Parathyroid adenoma (tissue), 2 donors: ENCODE measurements at regions not wholly inside any gene's neighbourhood (a gene's known extent, or its start where the extent isn't known, plus 50 kb on each side); places are given as distances from the start of the nearest gene placed in this dataset.
"Not testable (repeated sequence)": the region's sequence is repeated elsewhere in the genome, so short reads cannot be mapped to it uniquely, and the experiment has no call there.

Source experiments
- H2AFZ ChIP-seq: fragments of 300-600 bp; sonication (generic); one replicate; pipeline ENCODE4 v1.7.0; 2017; ENCODE audit warnings: antibody characterized with exemption, mild to moderate bottlenecking
- H3K27ac ChIP-seq: fragments of 300-600 bp; sonication (generic); one replicate; pipeline ENCODE4 v1.7.0; 2017
- H3K27me3 ChIP-seq: fragments of 300-600 bp; sonication (generic); one replicate; pipeline ENCODE4 v1.7.0; 2017; ENCODE audit warnings: low read length; ENCODE audit not compliant: control insufficient read depth, insufficient read depth
- H3K36me3 ChIP-seq: fragments of 300-600 bp; sonication (generic); one replicate; pipeline ENCODE4 v1.7.0; 2017; ENCODE audit warnings: low read length; ENCODE audit not compliant: control insufficient read depth, insufficient read depth
- H3K4me1 ChIP-seq: fragments of 300-600 bp; sonication (generic); one replicate; pipeline ENCODE4 v1.7.0; 2017; ENCODE audit warnings: control low read depth
- H3K4me2 ChIP-seq: fragments of 300-600 bp; sonication (generic); one replicate; pipeline ENCODE4 v1.7.0; 2017; ENCODE audit warnings: low read length
- H3K4me3 ChIP-seq: fragments of 300-600 bp; sonication (generic); one replicate; pipeline ENCODE4 v1.7.0; 2017; ENCODE audit warnings: low read depth, low read length
- H3K79me2 ChIP-seq: fragments of 300-600 bp; sonication (generic); one replicate; pipeline ENCODE4 v1.7.0; 2017; ENCODE audit warnings: control low read depth
- H3K9ac ChIP-seq: fragments of 300-600 bp; sonication (generic); one replicate; pipeline ENCODE4 v1.7.0; 2017; ENCODE audit warnings: mild to moderate bottlenecking
- H3K9me3 ChIP-seq: fragments of 300-600 bp; sonication (generic); one replicate; pipeline ENCODE4 v1.7.0; 2017; ENCODE audit warnings: low read length; ENCODE audit not compliant: control insufficient read depth
- CTCF ChIP-seq: fragments of 300-600 bp; sonication (generic); IDR thresholded peaks from one replicate; pipeline ENCODE4 v1.7.0; 2017; ENCODE audit warnings: antibody characterized with exemption, mild to moderate bottlenecking
- donor health status: primary hyperparathyroidism.

GRCh38 chr6:140445474-140446004 lies 1071.1 kb upstream of the CITED2 start:
- Histone ChIP-seq H3K27me3 (no peaks in the 10 kb centered on the region), H3K4me2 (no peak overlapping the region), H3K4me3 (no peak overlapping the region), H3K9ac (no peak overlapping the region), H3K79me2 (no peaks in the 10 kb centered on the region), H2AFZ (peak overlapping the region; percentile 30), H3K27ac (no peak overlapping the region), H3K36me3 (no peaks in the 10 kb centered on the region), H3K4me1 (peaks cover 4% of the 10 kb centered on the region), H3K9me3 (no peaks in the 10 kb centered on the region)
- TF ChIP-seq CTCF: no peak

DNA sequence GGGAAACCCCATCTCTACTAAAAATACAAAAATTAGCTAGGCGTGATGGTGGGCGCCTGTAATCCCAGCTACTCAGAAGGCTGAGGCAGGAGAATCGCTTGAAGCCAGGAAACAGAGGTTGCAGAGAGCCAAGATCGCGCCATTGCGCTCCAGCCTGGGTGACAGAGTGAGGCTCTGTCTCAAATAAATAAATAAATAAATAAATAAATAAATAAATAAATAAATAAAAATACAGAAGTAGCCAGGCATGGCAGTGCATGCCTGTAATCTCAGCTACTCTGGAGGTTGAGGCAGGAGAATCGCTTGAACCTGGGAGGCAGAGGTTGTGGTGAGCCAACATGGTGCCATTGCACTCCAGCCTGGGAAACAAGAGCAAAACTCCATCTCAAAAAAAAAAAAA lies 1068.7 kb upstream of the CITED2 start:
- not testable (repeated sequence) for H3K4me1 ChIP-seq, H2AFZ ChIP-seq, H3K4me3 ChIP-seq, H3K4me2 ChIP-seq, H3K9ac ChIP-seq, H3K9me3 ChIP-seq, H3K36me3 ChIP-seq, H3K27ac ChIP-seq, H3K79me2 ChIP-seq, H3K27me3 ChIP-seq

DNA sequence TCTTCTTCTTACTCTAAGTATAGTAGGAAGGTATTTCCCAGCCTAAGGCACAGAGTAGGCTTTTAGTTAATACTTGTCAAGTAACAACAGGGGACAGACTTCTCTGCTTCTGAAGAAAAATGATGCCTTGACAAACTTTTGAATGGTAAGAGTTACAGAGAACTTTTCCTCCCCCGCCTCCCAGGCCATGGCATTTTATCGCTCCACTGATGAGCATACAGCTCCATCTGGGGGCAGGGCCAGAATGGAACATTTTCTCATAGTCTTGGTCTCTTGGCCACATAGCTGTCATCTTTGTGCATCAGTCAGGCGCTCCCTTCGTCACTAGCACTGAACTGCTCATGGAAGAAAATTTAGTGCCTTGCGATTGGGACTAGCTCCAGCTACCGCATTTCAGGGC lies 1066.8 kb upstream of the CITED2 start:
- Histone ChIP-seq H3K79me2 (no peaks in the 10 kb centered on the region), H3K4me3 (peak overlapping the region; percentile 13), H3K4me2 (peak overlapping the region; percentile 51)

GRCh38 chr6:140440223-140440835 lies 1065.9 kb upstream of the CITED2 start:
- no peaks in the 10 kb centered on the region for H3K9me3 ChIP-seq
- H3K4me3 ChIP-seq: peak overlapping the region; percentile 13
- H3K4me2 ChIP-seq: peak overlapping the region; percentile 16
- H3K27ac ChIP-seq: no peak overlapping the region
- H2AFZ ChIP-seq: peak overlapping the region; percentile 47
- H3K4me1 ChIP-seq: peaks cover 8% of the 10 kb centered on the region
- H3K79me2 ChIP-seq: no peaks in the 10 kb centered on the region
- H3K36me3 ChIP-seq: no peaks in the 10 kb centered on the region
- TF ChIP-seq CTCF: no peak
- H3K27me3 ChIP-seq: no peaks in the 10 kb centered on the region
- H3K9ac ChIP-seq: no peak overlapping the region

More for the DNA sequence above, 1066.8 kb upstream of the CITED2 start:
- H3K9me3 ChIP-seq: no peaks in the 10 kb centered on the region
- peak overlapping the region; percentile 56 for H2AFZ ChIP-seq
- H3K36me3 ChIP-seq: no peaks in the 10 kb centered on the region
- peak; percentile 65 for TF ChIP-seq CTCF
- peak overlapping the region; percentile 20 for H3K27ac ChIP-seq
- H3K9ac ChIP-seq: no peak overlapping the region
- H3K4me1 ChIP-seq: peaks cover 8% of the 10 kb centered on the region
- no peaks in the 10 kb centered on the region for H3K27me3 ChIP-seq

DNA sequence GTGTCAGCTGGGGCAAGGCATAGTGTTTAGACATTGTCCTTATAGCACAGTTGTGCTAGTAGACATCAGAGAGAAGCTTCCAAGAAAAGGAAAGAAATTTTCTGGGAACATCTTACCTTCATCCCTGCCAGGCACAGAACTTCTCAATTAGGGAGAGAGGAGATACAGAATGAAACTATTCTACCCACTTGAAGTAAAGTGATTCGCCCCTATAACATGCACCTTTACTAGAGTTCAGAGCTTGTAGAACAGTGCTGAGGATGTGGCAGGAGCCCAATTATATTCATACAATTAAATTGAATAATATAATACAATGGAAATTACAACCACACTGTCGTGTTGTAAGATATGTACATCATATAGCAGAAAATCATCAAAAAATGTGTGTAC lies 1063.9 kb upstream of the CITED2 start:
- no peak for TF ChIP-seq CTCF
- Histone ChIP-seq H3K79me2 (no peaks in the 10 kb centered on the region), H3K27ac (no peak overlapping the region)

More for the DNA sequence above, 1063.9 kb upstream of the CITED2 start:
- Histone ChIP-seq H3K4me3 (no peak overlapping the region), H2AFZ (peak overlapping the region; percentile 48), H3K4me1 (peaks cover 8% of the 10 kb centered on the region), H3K9ac (no peak overlapping the region), H3K27me3 (no peaks in the 10 kb centered on the region), H3K36me3 (no peaks in the 10 kb centered on the region), H3K9me3 (no peaks in the 10 kb centered on the region), H3K4me2 (no peak overlapping the region)
